NK-92 treated with Interleukin-12 subunit alpha and Interleukin-12 subunit beta, amount 100 ng/mL, for 24 hours (cell line): ENCODE measurements at regions not wholly inside any gene's neighbourhood (a gene's known extent, or its start where the extent isn't known, plus 50 kb on each side); places are given as distances from the start of the nearest gene placed in this dataset.
"Not testable (repeated sequence)": the region's sequence is repeated elsewhere in the genome, so short reads cannot be mapped to it uniquely, and the experiment has no call there.

Experiments
- DNase-seq: peaks from one replicate; lab custom pipeline; 2025; lab: John Stamatoyannopoulos, UW

DNA sequence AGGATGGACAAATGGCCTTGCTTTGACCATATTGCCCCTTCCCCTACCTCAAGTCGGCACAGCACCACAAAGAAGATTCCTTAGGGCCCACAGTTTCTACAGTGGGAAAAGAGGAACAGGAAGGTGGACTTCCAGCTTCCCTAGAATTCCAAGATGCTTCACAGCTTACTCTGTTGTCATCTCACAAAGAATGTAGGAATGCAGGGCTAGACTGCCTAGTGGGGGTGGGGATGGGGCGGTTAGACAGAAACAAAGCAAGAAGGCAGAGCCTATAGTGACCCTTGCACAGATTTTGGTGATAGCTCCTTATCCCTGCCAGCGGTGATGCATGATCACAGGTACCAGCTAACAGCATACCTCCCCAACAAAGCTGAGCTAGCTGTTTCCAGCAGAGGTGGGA is 607.6 kb upstream of the MAN1A1 start:
- DNase-seq, result no peak

DNA sequence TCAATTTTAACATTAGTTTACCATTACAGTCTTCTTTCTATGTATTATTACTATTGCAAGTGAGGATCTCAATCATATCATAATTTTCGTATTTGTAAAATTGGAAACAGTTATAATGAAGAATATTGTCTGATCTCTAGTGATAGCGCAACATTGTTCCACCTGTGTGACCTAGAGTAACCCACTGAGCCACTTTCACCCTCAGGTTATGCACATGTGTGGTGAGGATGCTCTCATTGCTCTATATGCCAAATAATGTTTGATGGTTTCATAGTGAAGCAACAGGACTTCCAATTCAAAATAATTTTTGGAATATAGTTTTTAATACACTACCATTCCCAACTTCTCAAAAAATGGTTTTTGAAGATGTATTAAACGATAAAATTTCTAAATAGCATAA is 603.1 kb upstream of the MAN1A1 start:
- no peak for DNase-seq

DNA sequence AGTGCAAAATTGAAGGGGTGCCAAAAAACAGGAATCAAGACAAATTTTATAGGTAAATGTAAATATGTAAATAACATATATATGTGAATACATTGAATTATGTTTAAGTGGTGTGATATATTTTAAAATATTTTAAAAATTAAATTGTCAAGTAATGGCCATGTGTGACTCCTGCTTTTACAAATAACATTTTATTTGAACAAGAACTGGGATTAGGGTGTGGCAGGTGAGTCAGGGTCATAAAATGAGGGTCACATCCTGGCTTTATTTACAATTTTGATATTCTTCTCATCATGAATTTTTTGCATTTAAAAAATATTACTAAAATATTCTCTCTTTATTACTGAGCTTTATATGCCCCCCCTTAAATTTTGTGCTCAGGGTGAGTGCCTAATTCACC is 601.1 kb upstream of the MAN1A1 start:
- DNase-seq, result no peak

DNA sequence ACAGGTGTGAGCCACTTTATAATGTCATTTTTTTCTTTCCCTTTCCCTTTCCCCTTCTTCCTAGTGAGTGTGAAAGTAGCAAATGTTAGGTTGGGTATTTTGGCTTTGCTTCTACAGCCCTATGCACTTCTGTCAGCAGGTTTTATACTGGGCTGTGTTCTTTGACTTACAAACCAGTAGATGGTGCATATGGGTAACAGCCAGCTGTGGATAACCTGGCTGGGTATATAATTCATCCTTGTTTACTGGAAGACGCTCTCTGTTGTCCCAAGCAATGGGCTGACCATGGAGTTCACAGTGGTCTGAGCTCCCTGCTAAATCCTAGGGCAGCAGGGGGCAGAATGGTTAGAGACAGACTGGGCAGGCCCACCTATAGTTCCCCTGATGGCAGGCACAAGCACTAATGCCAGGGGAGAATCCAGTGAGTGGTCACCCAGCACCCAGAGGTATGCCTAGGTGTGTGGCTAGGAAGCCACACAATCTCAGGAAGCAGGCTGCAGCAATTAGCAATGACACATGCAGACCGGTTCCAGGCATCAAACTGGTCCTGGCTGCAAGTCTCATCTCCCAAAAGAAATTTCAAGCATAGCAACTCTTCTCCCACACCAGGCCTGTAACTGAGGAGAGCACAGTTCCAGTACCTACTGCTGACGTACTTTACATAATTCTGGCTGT is 592.7 kb upstream of the MAN1A1 start:
- DNase-seq, result no peak

DNA sequence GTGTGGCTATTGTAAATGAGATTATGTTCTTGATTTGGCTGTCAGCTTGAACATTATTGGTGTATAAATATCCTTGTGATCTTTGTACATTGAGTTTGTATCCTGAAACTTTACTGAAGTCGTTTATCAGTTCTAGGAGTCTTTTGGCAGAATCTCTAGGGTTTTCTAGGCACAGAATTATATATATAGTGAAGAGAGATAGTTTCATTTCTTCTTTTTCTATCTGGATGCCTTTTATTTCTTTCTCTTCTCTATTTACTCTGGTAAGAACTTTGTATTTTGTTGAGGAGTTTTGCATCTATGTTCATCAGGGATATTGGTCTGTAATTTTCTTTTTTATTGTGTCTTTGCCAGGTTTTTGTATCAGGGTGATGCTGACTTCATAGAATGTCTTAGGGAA is 589.2 kb upstream of the MAN1A1 start:
- DNase-seq, result no peak

DNA sequence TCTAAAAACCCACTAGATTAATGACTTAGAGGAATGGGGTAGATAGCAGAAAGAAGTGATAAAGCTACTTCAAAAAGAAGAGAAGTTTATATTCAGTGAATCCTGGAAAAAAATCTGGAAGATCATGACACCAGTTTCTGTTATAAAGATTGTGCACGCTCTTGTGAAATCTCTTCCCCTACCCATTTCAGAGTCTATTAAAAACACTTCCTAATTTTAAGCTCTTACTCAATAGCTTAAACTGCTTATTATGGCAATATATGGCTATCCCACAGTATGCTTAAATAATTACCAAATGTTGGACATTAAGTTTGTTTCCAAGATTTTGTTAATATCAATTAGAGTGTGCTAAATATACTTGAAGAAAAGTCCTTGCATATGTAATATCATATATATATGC is 585.3 kb upstream of the MAN1A1 start:
- no peak for DNase-seq

DNA sequence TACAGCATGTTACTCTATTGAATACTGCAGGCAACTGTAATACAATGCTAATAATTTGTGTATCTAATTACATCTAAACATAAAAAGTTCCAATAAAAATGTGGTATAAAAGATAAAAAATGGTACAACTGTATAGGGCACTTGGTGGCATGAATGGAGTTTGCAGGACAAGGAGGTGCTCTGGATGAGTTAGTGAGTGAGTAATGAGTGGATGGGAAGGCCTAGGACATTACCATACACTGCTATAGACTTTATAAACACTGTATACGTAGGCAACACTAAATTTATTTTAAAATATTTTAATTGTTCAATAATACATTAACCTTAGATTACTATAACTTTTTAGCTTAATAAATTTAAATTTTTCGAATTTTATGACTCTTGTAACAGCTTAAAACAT is 579.6 kb upstream of the MAN1A1 start:
- DNase-seq, result no peak

DNA sequence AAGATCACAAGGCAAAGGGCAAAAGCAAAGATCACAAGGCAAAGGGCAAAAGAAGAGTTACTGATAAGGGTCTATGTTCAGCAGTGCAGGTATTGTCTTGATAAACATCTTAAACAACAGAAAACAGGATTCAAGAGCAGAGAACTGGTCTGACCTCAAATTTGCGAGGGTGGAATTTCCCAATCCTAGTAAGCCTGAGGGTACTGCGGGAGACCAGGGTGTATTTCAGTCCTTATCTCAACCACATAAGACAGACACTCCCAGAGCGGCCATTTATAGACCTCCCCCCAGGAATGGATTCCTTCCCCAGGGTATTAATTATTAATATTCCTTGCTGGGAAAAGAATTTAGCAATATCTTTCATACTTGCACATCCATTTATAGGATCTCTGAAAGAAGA is 575.3 kb upstream of the MAN1A1 start:
- not testable (repeated sequence) for DNase-seq

DNA sequence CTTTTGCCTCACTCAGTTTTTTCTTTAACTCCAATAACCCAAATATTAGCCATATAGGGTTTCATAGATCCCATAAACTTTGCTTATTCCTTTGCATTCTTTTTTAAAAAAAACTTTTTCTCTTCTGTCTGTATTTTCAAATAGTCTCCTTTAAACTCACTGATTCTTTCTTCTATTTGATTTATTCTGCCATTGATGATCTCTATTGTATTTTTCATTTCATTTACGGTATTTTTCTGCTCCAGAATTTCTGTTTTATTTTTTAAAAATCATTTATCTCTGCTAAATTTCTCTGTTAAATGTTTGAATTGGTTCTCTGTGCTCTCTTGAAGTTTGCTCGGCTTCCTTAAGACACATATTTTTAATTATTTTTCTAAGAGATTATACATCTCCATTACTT is 573.3 kb upstream of the MAN1A1 start:
- no peak for DNase-seq

DNA sequence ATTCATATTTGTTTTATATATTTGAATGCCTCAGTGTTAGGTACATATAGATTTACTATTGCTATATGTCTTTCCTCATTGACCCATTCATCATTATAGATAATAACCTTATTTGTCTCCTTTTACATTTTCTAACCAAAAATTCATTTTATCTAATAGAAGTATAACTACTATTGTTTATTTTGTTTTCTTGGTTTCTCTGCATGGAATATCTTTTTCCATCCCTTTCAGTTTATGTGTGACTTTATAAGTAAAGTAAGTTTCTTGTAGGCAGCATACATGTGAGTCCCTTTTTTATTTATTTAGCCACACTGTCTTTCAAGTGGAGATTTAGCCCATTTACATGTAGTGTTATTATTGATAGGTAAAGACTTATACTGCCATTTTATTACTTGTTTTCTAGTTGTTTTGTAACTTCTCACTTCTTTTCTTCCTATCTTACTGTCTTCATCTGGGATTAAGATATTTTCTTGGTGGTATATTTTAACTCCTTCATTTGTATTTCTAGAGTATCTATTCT is 572.0 kb upstream of the MAN1A1 start:
- no peak for DNase-seq

DNA sequence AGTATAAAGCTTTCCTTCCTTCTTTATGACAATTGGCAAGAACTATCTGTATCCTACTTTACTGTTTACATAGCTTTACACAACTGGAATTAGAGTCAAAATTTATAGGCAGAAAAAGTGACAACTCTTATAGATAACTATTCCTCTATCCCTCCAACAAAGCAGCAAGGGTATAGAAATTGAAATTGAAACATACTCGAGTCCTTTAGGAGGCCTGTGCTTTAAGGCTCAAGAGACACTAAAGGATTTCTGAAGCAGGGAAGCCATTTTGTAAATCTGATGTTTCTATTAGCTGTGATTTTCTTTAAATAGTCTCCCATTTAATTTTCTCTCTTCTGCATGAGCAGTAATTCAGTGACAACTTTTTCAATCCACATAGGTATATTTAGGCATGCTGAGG is 567.6 kb upstream of the MAN1A1 start:
- DNase-seq, result no peak

DNA sequence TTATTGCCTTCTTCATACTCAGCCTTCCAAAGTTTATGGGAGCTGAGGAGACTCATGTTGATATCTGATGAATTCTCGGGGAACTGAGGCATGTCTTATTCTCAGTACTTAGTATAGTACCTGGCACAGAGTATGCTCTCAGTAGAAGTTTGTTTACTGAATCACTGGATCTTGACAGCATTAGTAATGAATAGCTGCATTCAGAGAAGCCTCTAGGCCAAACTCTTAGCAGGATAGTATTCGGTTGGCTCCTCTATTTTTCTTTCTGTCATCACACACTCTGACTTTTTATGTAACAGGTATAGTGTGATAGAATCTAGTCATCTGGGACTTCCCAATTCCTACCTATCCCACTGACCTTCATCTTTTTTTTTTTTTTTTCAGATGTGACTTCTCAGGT is 566.4 kb upstream of the MAN1A1 start:
- DNase-seq, result no peak

DNA sequence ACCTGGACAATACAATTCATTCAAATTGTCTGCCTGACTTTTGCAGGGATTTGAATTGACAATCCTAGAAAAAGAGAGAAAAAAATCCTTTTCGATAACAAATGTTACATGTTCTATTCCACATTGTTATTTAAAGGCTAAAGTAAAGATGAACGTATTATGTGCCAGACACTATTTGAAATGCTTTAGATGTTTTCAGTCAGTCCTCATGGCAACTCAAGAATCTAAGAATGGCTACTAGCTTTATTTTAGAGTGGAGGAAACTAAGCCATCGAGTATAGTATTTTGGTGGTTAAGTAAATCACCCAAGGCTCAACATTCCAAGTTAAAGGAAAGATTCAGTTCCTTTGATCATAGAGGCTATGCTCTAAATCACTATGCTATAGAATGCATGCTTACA is 558.6 kb upstream of the MAN1A1 start:
- DNase-seq, result no peak

DNA sequence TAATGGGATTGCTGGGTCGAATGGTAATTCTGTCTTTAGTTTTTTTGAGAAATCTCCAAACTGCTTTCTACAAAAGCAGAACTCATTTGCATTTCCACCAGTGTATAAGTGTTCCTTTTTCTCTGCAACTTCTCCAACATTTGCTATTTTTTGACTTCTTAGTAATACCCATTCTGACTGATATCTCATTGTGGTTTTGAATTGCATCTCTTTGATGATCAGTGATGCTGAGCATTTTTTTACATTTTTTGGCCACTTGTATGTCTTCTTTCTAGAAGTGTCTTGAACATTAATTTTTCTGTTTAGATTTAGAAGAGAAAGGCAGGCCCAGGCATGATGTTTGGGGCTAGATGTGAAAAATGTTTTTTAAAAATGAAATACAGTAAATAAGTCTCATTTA is 553.1 kb upstream of the MAN1A1 start:
- no peak for DNase-seq

DNA sequence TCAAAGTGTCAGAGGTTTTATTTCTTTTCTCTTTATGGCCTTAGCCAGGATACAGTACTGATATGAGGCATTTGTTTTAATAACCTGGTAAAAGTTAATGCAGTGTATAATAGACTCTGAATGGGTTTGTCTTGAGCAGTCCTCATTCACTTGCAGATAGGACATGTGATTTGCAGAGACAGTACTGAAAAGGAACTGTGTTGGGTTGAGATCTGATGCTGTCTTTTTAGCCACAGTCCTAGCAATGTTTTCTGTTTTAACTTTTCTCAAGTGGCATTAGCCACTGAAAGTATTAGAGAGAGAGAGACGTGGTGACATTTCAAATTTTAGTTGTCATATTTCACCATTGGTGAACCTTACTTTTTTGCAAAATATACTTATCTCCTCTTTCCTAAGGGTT is 547.2 kb upstream of the MAN1A1 start:
- DNase-seq, result no peak

DNA sequence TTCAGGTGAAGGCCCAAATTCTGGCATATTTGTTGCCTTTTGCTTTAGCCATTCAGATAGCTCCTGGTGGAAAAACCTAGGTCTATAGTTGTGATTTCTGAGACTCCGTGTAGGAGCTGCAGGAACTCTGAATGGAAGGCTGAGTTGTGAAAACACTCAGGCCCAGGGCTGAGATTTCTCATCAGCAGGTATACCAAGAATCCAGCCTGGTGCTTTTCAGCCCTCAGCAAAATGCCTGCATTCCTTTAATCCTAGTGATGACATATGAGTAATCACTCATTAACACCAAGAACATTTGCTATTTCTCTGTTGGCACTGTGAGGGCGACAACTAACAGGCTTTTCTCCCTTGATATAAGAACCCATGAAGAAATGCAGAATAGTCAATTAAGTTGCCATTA is 546.1 kb upstream of the MAN1A1 start:
- no peak for DNase-seq

DNA sequence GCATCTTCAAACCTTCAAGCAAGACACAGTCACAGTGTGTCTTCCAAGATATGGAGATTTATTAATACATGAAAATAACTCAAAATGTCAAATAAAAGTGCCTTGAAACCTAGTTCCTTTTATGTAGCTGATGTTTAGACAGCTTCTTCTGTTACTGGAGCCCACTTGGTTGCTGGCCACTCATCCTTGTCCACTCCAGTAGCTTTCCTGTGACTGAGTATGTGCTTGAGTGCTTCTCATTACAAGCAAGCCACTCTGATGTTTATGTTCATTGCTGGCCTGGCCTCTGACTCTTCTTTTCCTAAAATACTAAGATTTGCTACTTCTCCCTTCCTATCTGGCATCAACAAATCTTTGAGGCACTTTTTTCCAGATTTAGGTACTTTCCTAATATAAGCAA is 545.2 kb upstream of the MAN1A1 start:
- no peak for DNase-seq

DNA sequence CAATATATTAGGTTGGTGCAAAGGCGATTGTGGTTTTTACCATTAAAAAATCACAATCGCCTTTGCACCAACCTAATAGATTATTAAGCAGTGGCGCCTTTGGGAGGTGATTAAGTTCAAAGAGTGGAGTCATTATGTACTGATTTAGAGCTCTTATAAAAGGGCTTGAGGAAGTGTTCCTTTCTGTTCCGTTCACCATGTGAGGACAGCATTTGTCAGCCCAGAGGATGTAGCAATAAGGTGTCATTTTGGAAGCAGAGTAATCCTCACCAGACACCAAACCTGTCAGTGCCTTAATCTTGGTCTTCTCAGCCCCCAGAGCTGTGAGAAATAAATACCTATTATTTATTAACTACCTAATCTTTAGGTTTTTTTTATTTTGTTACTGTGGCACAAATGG is 542.1 kb upstream of the MAN1A1 start:
- no peak for DNase-seq

DNA sequence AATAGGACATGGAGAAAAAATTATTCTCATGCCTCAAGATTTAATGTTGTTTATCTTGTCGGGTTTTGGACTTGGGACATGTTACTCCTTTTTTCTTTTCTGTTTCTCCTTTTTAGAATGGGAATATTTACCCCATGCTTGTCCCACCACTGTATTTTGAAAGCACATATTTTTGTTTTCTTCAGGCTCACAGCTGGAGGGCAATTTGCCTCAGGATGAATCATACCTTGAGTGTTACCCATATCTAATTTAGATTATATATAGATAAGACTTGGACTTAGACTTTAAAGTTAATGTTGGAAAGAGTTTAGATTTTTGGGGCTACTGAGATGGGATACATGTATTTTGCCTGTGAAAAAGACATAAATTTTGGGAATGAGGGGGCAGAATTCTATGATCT is 541.6 kb upstream of the MAN1A1 start:
- DNase-seq, result no peak

DNA sequence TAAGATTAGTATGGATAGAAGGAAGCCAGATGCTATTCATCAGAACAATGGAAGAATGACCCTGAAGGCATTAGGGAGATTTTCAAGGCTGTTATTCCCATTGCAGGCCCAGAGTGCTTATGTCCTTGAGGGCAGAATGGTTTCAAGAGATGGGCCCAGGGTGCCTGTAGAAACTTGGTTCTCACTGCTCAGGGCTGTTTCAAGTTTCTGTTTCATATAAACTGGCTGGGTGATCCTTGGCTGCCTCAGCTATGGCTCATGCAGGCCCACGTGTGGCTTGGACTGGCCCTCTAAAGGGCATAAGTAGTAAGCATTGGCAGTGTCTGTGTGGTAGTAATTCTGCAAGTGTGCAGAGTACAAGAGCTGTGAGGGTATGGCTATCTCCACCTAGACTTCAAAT is 540.9 kb upstream of the MAN1A1 start:
- no peak for DNase-seq

DNA sequence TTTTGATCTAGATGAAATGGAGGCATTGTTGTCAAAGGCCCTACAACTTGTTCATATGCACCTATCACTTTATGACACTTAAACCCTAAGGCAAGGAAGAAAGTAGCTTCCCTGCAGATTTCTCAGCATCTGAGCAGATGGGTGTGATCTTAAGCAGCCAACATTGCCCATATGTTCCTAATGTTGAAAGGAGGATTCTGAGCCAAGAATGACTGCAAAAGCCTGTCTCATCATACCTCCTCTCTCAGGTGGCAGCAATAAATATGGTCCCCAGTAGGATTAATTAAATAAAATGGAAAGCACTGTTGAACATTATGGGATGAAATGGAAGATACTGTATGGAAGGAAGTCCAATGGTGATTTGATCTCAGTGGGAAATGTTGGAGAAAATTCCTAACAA is 538.1 kb upstream of the MAN1A1 start:
- no peak for DNase-seq

DNA sequence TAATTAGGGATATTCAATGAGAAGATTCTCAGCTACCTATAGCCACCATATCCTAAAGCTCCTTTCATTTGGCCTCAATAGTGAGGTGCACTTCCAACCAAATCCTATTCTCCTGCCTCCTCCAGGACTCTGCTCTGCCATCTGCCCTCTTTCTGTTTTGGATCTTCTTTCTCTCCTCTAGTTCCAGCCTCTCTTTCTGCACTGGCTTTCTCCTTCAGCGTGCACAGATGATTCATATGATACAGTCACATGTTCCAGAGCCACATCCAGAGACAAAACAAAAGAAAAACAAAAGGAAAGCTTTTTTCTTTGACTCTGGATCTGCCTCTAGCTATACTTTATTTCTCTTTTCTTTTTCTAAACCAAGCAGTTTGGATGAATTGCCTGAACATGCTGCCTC is 531.9 kb upstream of the MAN1A1 start:
- no peak for DNase-seq

DNA sequence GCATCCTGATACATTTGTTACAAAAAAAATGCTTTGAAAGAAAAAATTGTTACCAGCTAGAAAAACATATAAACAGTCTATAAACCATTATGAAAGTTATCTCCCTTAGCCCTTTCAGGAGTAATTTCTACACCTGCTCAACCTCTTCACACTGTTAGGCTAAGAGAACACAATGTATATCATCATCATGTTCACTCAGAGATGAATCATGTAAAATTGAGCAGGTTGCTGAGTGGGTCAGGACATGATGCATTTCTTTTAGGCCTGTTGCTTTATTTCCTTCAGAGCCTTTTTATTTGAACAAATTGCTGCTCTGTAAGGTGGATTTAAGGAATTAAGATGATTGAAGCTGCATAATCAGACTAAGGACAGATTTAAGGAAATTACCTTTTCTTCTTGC is 531.3 kb upstream of the MAN1A1 start:
- no peak for DNase-seq

DNA sequence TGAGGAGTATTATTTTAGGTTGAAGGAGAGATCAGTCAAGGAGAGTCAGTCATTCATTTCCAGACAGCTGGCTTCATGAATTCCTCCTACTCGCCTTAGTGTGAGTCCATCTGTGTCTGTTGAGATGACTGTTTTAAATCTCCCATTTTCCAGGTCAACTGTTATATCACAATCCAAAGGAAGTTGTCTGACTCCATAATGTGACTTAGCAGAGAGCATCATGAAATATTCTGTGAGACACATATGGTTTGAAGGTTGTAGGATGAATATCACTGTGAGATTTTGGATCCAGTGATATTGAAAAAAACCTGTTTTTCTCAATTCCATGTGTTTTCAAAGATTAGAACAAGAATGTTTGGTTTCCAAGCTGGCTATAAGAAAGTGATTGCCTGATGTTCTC is 530.2 kb upstream of the MAN1A1 start:
- DNase-seq, result no peak

DNA sequence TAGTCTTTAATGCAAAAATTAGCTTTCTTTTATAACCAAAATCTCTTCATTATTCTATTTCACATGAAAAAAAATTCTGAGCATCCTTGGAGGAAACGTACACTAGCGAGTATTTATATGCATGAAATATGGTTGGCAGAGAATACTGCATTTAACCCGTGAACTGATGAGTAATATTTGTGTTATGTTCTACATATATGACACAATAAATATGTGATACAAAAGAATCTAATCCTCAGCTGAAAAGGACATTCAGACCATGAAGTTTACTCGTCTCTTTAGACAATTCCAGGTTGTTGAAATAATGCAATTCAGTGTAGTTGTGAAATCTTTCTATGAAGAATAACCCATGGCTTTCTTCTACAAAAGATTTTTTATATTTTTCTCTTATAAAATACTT is 524.8 kb upstream of the MAN1A1 start:
- DNase-seq, result no peak
